ENCODE measurements at regions not wholly inside any gene's neighbourhood (a gene's known extent, or its start where the extent isn't known, plus 50 kb on each side); places are given as distances from the start of the nearest gene placed in this dataset.
A peak's percentile ranks its signal among the peaks of the same experiment; 100 is the strongest.
"Not testable (repeated sequence)": the region's sequence is repeated elsewhere in the genome, so short reads cannot be mapped to it uniquely, and the experiment has no call there.

DNA sequence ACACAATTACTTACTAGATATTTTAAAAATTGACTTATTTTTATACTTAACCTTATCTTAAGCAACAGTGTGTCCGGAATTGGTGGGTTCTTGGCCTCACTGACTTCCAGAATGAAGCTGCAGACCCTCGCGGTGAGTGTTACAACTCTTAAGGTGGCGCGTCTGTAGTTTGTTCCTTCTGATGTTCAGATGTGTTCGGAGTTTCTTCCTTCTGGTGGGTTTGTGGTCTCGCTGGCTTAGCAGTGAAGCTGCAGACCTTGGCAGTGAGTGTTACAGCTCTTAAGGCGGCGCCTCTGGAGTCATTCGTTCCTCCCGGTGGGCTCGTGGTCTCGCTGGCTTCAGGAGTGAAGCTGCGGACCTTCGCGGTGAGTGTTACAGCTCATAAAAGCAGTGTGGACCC, 322.5 kb upstream of the CITED2 start:
- not testable (repeated sequence) for DNase-seq (ENCODE audit: low read depth, low spot score)

DNA sequence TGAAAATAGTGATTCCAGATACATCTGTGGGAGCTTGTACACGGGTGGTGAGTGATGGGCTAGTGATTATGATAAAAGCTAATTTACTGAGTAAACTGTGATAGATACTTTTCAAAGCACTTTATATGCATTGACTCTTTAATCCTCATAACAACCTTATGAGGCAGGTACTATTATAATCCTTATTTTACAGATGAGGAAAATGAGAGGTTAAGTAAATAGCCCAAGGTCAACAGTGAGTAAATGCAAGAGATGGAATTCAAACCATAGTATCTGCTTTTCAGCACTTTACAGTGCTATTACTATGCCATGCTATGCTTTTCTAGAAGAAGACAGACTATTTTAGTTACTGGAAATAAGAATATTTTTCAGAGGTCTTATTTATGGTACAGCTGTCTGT, 320.9 kb upstream of the CITED2 start:
- no peak for DNase-seq (ENCODE audit: low read depth, low spot score)

DNA sequence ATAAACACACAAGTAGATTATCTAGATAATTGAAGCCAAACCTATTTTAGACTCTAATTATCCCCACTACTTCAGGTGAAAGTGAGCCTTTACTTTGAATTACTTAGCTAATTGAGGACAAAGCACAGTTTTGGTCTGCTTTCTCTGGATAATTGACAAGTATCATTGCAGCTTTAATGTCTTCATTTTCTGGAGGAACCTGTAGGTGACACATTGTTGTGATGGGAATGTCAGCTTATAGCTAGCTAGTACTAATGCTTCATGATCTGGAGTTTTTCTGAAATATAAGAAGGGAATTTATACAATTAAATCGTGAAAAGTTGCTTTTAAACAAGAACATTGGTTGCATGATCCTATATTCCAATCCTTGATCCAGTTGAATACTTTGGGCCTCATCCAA, 319.3 kb upstream of the CITED2 start:
- DNase-seq (ENCODE audit: low read depth, low spot score), result no peak

DNA sequence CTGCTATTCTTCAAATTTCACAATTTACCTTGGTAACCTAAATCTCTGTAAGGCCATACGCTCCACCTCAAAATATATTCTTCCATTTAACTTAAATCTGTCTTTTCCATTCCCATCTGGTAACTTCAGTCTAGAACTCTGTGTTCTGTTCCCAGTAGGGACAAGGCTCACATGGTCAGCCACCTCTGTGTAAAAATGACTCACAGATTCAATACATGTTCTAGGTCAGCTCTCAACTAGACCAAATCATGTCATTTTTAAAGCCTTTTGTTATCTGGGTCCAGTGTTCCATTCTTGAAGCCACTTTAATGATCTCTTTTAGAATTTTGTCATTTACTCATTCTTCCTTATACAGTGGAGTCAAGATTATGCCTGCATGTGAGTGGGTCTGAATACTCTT, 315.6 kb upstream of the CITED2 start:
- no peak for DNase-seq (ENCODE audit: low read depth, low spot score)

DNA sequence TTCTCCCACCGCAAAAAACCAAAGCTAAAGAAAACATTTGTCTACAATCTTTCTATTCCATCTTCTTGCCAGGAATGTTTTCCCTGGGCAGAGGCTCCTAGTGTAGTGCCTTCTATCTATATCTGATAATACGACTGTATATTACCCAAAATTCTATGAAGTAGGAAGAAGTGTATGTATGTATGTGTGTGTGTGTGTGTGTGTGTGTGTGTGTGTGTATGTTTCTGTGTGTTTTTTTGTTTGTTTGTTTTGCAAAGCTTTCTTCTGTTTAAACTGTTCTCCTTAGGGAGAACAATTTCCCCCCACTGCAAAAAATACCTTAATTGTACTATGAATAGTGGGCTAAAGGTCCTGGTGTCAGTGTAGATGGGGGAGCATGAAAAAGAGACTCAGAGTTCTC, 312.6 kb upstream of the CITED2 start:
- DNase-seq (ENCODE audit: low read depth, low spot score), result no peak

DNA sequence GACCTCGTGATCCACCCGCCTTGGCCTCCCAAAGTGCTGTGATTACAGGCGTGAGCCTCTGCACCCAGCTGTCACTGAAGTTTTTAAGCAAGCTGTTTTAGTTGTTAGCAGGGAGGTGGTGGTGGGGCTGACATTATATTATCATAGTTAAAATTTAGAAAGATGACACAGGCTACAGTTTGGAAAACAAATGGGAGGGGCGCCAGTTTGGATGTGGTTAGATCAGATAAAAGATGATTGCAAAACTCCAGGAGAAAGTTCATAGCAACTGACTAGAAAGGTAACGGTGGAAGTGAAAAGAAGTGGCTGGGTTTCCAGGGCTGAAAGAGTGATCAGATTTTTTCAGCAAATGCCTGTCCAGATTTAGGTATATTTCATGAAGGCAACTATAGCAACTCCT, 311.9 kb upstream of the CITED2 start:
- DNase-seq (ENCODE audit: low read depth, low spot score), result no peak

DNA sequence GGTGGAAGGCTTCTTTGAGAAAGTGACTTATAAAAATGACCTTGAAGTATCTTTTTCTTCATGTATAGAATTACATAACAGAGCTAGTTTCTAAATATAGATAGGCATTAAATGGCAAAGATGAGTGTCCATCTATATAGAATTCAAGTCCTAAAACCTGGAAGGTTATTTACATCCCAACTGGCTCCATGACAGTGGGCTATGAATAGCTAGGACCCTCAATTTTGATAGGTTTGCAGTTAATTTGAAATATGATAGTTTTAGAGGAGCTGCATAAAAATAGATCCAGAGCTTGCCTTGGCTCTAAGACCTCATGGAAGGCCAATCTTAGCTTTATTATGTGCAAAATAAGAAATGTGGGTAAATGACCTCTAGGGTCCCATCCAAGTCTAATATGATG, 310.6 kb upstream of the CITED2 start:
- no peak for DNase-seq (ENCODE audit: low read depth, low spot score)

DNA sequence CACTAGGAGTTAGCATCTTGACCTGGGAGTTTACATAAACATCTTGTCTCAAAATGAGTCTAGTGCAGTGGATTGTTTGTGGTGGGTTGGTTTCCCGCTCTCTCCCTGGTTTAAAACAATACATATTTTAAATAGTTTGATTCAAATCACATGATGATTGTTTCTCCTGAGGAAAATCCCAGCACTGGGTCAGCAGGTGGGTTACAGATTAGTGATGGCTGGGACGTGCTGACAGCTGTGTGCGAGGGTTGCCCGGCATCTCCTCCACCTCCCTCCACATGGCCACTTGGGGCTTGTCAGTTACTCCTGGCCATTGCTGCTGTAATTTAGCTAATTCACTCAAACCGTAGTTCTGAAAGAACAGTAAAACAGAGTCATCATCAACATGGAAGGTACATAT, 306.4 kb upstream of the CITED2 start:
- no peak for DNase-seq (ENCODE audit: low read depth, low spot score)

DNA sequence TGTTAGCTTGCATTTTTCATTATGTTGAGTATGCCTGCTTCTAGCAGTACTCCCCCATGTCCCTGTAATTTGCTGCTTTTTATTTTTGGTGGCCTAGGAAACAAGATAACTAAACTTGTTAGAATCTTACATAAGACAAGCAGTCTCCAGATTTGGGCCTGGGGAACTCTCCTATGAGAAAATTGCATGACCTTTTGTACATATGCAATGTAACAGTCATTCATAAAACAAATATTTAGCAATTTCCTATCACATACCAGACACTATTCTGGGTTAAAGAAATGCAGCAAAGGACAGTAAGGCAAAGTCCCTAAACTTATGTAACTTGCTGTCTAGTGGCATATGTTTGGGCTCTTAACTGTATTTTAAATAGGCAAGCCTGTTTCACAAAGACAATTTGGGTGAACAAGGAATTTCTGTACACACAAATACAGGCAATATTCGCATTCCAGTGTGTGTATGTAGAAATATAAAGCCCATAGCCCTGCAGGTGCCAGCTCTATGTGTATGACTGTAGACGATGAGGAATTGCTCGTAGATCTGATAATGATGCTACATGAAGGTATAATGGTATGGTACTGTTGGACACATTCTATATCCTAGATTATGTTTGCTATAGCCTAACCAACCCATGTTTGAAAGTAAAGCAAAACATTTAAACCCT, 305.2 kb upstream of the CITED2 start:
- DNase-seq (ENCODE audit: low read depth, low spot score), result no peak

DNA sequence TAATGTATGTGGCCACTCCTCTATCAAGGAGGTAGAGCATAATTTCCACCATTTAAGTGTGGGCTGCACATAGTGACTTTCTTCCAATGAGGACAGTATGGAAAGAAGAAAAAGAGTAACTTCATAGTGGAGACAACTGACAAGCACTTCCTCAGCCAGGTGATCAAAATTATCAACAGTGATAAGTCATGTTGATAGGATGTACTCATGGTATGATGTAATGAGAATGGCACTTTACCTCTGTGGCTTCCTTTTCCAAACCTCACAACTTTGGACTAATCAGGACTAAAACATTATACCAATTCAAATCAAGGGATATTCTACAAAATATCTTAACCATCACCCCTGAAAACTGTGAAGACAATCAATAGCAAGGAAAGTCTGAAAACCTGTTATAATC, 302.3 kb upstream of the CITED2 start:
- no peak for DNase-seq (ENCODE audit: low read depth, low spot score)

DNA sequence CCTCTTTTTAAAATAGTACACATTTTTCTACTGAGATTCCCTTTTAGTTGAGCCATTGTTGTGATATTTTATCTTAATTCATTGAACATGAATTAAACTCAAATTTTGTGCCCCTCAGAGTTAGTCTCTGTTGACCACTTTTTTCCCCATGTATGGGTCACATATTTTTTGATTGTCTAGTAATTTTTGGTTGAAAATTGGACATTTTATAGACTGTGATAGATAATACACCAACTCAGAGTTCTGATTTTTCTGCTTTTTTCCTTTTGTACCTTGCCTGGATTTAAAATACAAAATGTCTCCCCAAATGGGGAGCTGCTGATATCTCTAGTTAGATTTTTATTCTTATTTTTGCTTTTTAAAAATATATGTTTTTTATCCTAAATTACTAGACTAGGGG, 291.8 kb upstream of the CITED2 start:
- no peak for DNase-seq (ENCODE audit: low read depth, low spot score)

DNA sequence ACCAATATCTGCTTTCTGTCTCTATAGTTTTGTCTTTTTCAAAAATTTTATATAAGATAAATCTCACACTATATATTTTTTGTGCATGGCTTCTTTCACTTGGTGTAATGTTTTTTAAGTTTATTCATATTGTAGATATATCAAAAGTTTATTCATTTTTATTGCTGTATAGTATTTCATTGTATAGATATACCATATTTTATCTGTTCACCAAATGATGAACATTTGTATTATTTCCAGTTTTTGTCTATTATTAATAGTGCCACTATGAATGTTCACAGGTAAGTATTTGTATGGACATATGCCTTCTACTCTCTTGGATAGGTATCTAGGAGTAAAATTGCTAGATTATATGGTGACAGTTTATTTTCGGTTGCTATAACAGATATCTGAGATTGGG, 289.5 kb upstream of the CITED2 start:
- no peak for DNase-seq (ENCODE audit: low read depth, low spot score)

DNA sequence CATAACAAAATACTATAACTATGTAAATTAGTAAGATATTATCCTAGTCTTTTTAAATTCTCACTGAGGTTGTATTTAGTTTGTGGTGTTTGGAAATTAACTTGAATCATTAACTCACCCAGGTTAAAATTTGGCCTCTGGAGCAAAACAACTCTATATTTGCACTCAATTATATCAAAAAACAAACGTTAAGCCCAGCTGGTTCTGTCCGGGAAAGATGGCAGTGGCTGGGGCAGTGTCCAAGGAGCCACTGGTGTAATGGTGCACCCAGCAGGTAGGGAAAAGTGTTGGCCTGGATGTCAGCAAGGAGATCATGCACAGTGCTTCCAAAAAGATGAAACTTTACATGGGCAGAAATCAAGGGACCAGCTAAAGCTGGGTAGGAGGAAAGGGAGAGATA, 285.3 kb upstream of the CITED2 start:
- DNase-seq (ENCODE audit: low read depth, low spot score), result no peak

DNA sequence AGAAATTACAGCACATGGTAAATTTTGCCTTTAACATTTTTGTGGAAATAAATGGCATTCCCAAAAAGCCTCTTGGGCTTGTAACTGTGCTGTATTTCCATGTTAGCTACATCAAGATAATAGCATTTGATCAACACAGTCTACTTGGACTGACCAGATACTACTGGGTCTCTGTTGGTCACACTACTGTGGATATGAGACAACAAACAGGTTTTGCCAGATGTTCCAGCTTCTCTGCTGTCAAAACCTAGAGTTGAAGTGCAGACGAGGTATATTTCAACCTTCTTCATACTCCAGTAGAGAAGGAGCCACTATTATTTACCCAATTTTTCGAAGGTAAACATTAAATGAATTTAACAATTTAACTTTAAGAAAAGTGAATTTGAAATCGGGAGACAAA, 284.7 kb upstream of the CITED2 start:
- DNase-seq (ENCODE audit: low read depth, low spot score), result no peak

DNA sequence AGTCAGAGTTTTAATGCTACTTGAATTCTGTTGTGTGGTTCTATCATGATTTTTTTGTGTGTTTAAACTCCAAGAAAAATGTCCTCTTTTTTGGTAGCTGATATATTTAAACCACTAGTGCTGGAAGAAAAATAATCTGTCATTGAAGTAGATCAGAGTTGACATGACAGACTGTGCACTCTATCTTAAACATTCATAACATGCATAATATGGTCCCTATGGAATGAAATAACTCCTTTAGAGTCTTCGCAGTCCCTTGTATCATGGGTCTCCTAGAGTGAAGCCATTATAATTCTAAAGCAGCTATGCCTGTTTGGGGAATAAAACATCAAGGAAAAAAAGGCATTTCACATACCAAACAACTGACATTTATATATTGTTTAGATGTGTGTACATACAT, 282.7 kb upstream of the CITED2 start:
- no peak for DNase-seq (ENCODE audit: low read depth, low spot score)

DNA sequence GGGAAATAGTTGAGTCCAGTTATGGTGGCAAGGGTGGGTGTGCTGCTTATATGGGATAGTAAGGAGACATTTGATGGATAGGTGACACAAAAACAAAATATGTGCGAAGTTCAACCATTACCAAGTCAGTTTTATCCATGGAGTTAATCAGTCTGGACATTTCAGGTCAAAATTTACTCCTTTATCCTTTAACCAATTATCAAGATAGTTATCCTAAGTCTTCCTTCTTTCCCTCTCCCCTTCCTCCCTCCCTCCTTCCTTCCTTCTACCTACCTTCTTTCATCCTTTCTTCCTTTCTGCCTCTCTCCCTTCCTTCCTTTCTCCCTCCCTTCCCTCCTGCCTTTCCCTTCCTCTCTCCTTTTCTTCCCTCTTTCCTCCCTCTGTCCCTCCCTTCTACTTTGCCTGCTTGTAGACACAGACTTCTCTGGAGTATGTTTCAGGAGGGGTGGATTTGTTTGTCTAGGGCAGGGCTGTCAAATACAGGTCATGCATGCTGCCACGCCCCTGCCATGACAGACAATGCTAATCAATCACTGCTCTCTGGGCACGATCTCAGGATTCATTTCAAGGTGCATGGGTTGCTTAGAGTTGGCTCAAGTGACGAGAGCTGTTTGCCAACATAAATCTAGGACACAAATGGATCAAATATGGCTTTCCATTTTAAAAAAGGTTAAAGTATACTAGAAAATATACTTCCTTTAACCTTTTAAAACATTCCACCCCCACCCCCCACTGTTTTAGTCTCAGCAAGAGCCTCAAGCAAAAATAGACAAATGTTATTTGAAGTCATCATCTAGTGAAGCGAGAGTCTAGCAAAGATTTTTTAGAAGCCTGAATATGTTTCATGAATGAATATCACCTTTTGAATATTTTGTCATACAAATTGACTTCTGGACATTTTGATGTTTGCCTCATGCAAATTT, 281.6 kb upstream of the CITED2 start:
- peak; percentile 58 for DNase-seq (ENCODE audit: low read depth, low spot score)

DNA sequence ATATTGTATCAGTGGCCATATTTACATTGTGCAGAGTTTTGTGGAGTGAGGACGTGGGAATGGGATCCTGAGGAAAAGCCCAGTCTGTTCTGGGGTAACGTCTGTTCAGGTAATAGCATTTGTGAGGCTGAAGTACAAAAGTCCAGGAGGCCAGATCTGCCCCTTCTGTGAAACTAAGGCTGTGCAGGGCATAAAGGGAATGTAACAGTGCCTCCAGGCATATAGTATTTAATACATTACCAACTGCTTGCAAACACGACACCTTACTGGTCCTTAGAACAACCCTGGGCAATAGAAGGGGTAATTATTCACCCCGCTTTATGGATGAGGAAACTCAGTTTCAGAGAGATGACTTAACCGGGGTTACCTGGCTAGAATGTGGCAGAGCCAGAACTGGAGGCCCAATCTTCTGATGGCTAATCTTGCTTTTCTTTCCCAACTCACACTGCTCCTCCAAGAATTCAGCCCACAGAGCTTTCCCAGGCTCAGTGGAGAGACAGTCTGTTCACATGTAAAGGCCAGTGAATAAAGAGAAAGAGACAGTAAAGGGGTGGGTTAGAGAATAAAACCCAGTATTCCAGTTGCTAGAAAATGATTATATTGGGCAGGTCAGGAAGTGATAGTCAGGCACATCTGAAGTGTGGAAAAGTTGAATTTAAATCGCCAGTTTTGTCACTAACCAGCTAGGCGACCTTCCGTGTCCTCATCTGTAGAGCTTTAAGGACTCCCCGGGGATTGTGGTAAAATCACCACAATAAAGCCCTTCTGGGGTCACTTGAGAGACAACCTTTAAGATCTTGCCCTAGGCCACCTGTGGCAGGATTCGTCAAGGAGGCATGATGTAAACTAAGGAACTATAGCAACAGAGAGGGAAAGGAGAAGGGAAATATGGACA, 280.7 kb upstream of the CITED2 start:
- no peak for DNase-seq (ENCODE audit: low read depth, low spot score)

DNA sequence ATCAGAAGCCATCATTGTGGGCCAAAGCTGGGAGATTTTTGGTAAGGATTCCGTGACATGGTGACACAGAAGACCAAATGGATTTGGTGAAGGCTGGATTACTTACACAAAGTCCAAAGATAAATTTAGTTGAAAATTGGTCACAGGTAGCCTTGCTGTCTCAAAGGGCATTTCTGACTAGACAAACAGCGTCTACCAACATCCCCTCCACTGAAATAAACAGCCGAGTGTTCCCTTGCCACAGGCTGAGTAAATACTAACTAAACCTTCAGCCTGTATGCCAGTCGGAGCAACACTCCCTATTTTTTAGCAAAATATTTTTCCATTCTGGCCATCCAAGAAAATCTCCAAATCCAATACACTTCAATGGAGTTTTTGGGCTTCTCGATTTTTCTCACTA, 279.9 kb upstream of the CITED2 start:
- DNase-seq (ENCODE audit: low read depth, low spot score), result no peak

DNA sequence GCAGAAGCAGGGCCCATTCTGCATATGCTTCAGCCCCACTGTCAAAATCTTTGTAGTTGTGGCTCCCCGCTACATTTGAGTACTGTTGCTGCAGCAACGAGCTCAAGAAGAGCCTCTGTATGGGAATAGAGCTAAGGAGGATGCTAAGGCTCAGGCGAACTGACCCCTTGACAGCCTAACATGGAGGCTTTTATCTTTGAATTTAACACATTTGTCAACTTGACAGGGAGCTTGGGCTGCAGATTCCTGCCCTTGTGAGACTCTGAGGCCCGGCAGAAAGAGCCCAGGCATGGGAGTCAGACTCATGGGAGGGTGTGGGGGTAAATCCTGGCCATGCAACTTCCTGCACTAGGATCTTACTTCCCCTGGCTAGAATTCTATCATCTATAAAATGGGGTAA, 278.7 kb upstream of the CITED2 start:
- no peak for DNase-seq (ENCODE audit: low read depth, low spot score)

DNA sequence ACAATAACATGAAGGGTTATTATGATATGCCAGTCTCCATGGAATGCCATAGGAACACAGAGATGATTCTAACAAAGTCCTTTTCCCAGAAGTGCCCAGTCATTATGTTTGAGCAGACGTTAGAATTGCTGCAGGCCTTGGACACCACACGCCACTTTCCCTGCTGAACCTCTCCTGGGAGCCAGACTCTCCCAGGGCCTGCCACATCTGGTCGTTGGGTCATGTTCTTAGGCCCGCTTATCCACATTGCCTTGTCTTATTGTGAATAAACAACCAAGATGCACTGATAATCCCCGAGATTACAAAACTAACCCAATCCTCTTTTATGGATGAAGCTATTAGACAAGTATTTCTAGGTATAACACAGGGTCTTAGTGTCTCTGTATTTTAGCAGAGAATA, 276.5 kb upstream of the CITED2 start:
- no peak for DNase-seq (ENCODE audit: low read depth, low spot score)

DNA sequence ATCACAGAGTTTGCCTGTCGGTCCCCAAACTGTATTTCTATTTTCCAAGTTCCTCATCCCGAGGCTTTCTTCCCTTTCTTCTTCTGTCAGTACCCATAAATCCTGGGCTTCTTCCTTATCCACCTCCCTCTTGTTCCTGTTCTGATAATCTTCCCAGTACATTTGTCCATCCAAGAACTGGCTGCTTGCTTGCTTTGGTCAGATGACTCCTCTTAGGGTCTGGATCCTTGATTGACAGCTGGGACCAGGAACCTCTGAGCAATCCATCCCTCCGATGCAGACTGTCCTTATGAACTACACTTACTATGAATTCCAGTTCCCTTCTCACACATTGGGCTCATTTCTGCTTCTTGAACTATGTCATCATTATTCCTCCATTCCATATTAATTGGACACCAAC, 275.3 kb upstream of the CITED2 start:
- DNase-seq (ENCODE audit: low read depth, low spot score), result no peak

DNA sequence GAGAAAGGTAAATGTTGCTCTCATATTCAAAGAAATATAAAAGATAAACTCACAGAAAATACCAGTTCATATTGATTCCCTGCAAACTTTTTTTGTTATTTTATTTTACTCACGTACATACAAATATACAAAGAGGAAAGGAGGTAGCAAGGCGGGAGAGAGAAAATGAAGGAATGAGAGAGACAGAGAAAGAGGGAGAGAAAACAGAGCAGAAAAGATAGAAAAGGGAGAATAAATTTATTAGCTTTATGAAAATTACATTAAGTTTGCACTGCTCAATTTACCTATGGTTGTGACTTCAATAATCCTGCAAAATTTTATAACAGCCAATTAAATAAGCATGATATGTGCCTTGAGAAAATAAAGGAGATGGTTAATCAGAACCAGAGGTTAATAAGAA, 274.7 kb upstream of the CITED2 start:
- DNase-seq (ENCODE audit: low read depth, low spot score), result no peak

Measured in smooth muscle cell of the brain vasculature (primary cell).